Spleen (tissue), 7 donors: ENCODE measurements at regions not wholly inside any gene's neighbourhood (a gene's known extent, or its start where the extent isn't known, plus 50 kb on each side); places are given as distances from the start of the nearest gene placed in this dataset.

Experiments used
- POLR2A ChIP-seq, 3 donors: fragments of 450-650 bp; IDR thresholded peaks; one replicate each; pipeline ENCODE4 v1.5.1; 2017; ENCODE audit warnings: antibody characterized with exemption in 3 of 3, mild to moderate bottlenecking in 1 of 3
- TF ChIP-seq, protein P1 (sequence below), 11 experiments: fragments of 200-600 bp in 7 of 11; fragments of 450-650 bp in 4 of 11; sonication (generic) in 4 of 11; IDR thresholded peaks in 8 of 11; conservative IDR thresholded peaks in 3 of 11; 1 replicate in 7 of 11; 2 replicates in 4 of 11; pipeline versions ENCODE4 v1.4.0 to v1.8.0; 2016 to 2021; ENCODE audit warnings: antibody characterized with exemption in 11 of 11, inconsistent platforms in 4 of 11, mild to moderate bottlenecking in 1 of 11
- donor health status: DM: no; HTN: no; CAD: no; lungs with moderate emphysema.
- donor health status: DM: no; HTN: no; CAD: no.
- donor health status: DM: no; HTN: no; CAD: no.

- TF ChIP-seq, protein P1, sequence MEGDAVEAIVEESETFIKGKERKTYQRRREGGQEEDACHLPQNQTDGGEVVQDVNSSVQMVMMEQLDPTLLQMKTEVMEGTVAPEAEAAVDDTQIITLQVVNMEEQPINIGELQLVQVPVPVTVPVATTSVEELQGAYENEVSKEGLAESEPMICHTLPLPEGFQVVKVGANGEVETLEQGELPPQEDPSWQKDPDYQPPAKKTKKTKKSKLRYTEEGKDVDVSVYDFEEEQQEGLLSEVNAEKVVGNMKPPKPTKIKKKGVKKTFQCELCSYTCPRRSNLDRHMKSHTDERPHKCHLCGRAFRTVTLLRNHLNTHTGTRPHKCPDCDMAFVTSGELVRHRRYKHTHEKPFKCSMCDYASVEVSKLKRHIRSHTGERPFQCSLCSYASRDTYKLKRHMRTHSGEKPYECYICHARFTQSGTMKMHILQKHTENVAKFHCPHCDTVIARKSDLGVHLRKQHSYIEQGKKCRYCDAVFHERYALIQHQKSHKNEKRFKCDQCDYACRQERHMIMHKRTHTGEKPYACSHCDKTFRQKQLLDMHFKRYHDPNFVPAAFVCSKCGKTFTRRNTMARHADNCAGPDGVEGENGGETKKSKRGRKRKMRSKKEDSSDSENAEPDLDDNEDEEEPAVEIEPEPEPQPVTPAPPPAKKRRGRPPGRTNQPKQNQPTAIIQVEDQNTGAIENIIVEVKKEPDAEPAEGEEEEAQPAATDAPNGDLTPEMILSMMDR (IDR thresholded peaks at IDR 0.05 in 8 of 11, conservative IDR thresholded peaks at IDR 0.05 in 3 of 11), result no peak
- TF ChIP-seq POLR2A (IDR thresholded peaks at IDR 0.05), result no peak
Measured at GRCh38 chr15:91526424-91526823, 327.1 kb upstream of the SLCO3A1 start.
